GM19468 (cell line): ENCODE measurements at regions not wholly inside any gene's neighbourhood (a gene's known extent, or its start where the extent isn't known, plus 50 kb on each side); places are given as distances from the start of the nearest gene placed in this dataset.
"Not testable (repeated sequence)": the region's sequence is repeated elsewhere in the genome, so short reads cannot be mapped to it uniquely, and the experiment has no call there.

Source experiments
- ATAC-seq: cut with Tn5 transposase; IDR thresholded peaks from one replicate; pipeline ENCODE4 v1.9.1; 2021; ENCODE audit warnings: mild to moderate bottlenecking, moderate library complexity, moderate number of reproducible peaks; ENCODE audit not compliant: unreplicated experiment; ENCODE audit errors: extremely low read depth

- ATAC-seq: no peak
These were observed 179.0 kb downstream of the BCAS1 start for GRCh38 chr20:53891306-53891894.

DNA sequence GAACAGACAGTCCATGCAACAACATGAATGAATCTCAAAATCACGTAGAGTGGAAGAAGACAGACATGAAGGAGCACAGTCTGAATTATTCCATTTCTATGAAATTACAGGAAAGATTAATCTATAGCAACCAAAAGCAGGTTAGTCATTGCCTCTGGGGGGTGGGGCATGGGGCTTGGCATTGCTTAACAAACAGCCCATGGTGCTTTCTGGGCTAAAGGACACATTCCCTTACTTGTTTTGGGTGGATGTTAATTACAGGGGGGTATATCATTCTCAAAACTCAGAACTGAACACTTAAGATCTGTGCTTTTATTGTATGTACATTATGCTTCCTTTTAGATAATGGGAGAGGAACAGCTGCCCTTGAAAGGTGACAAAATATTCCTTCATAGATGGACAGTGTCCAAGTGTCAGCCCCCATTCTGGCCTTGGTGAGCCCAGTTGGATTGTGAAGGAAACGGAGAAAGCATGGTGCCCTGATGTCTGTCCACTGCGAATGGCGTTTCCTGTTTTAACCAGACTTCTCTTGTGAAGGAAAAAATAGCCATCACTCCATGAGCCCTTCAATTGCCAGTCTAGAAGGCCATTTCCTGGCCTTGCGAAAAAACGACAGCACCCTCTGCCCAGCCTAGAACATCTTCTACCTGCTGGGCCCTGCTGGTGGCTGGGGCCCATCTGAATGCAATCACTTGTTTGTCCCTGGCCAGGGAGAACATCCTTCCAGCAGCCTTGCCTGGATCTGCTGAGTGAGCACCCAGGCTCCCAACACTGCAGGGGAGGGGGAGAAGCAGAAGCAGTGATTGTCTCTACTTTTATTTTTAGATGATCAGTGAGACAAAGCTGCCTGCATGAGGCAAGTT is 179.7 kb downstream of the BCAS1 start:
- ATAC-seq: no peak

DNA sequence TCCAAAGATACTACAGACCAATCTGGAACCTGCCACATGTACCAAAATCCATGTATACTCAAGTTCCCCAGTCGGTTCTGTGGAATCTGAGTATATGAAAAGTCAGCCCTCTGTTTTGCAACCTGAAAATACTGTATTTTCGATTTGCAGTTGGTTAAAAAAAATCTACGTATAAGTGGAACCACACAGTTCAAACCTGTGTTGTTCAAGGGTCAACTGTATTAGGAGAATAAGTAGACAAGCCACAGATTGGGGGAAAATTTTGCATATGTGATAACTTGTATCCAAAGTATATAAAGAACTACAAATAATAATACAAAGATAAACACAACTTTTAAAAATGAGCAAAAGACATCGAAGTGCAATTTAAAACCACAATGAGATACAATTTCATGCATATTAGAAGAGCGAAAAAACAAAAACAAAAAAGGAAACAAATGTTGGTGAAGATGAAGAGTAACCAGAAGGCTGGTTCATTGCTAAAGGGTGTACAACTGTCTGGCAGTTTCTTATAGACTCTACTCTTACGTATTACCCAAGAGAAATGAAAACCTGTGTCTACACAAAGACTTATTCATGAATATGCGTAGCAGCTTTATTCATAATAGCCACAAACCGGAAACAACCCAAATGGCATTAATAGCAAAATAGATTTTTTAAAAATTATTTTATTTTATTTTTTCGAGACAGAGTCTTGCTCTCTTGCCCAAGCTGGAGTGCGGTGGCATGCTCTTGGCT is 180.8 kb downstream of the BCAS1 start:
- no peak for ATAC-seq

GRCh38 chr20:53888951-53889350 is 181.4 kb downstream of the BCAS1 start:
- no peak for ATAC-seq

DNA sequence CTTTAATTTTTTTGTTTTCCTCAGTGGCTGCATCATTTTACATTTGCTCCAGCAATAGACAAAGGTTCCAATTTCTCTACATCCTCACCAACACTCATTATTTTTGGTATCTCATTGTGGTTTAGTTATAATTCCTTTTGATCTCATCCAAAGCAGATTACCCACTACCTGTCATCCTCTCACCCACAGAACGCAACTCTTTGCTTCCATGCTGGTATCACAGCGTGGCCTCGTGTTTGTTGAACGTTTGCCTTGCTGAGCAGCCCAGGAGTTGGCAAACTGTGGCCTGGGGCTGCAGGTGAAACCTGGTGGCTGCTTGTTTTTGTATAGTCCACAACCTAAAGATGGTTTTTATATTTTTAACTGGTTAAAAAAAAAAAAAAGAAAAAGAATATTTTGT is 181.9 kb downstream of the BCAS1 start:
- no peak for ATAC-seq

DNA sequence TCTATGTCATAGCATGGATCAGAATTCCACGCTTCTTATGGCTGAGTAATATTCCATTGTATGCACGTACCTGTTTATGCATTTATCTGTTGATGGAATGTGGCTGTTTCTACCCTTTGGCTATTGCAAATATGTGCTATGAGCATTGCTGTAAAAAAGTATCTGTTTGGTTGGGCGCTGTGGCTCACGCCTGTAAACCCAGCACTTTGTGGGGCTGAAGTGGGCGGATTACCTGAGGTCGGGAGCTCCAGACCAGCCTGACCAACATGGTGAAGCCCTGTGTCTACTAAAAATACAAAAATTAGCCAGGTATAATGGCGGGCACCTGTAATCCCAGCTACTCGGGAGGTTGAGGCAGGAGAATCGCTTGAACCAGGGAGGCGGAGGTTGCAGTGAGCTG is 182.4 kb downstream of the BCAS1 start:
- ATAC-seq: no peak

- ATAC-seq: no peak
These were observed 185.4 kb downstream of the BCAS1 start for GRCh38 chr20:53884859-53885541.

- ATAC-seq: no peak
These were observed 187.1 kb downstream of the BCAS1 start for GRCh38 chr20:53883098-53883911.

GRCh38 chr20:53882438-53882986 is 187.9 kb downstream of the BCAS1 start:
- ATAC-seq: not testable (repeated sequence)

- no peak for ATAC-seq
These were observed 189.0 kb downstream of the BCAS1 start for GRCh38 chr20:53881362-53881761.

GRCh38 chr20:53880108-53880641 is 190.2 kb downstream of the BCAS1 start:
- ATAC-seq: no peak

DNA sequence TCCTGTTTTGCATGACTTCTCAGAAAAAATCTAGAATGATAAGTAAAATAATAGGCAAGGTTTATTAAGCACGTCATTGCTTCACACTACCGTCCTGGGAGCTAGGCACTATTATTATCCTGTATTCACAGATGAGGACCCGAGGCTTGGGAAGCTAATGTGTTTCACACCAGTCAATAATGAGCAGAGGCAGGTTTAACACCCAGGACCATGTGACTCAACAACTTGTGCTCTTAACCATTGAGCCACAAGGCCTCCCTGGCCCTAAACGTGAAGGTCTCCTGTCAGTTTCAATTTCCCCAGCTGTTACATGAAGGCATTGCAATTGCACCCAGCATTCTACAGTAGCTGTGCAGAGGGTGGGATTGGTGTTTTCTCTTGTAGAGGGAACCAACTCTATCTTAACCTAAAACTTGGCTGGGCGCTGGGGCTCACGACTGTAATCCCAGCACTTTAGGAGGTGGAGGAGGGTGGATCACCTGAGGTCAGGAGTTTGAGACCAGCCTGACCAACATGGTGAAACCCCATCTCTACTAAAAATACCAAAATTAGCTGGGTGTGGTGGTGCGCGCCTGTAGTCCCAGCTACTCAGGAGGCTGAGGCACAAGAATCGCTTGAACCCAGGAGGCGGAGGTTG is 191.2 kb downstream of the BCAS1 start:
- no peak for ATAC-seq

DNA sequence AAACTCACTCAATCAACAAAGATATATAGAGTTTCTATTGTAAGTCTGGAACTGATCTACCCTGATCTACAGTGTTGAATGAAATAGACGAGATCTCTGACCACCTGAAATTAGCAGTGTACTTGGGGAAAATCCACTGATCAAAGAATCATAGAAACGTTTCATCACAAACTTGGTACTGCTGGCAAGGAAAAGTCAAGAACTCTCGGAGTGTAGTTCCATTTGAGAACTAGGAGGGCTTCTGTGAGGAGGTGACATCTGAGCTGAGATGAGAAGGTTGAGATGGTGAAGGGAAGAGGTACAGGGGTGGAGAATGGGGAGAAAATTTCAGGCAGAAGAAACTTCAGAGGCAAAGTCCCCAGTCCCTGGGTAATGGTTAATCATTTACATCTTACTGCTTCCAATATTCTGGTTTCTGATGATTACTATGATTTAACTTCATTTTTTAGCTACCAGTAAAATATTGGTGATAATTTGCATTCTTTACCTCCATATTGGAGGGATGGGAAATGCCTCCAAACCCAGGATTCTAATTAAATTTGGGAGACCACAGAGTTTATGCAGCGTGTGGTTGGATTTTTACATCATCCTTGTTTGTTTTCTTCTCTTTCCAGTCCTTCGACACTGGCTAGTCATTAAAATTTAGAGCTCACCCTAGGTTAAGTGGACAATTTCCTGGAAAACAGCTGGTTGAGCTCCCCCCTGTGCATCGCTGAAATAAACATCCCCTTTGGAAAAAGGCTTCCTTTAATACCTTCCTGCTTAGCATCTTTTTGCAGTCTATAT is 191.9 kb downstream of the BCAS1 start:
- ATAC-seq: no peak

- no peak for ATAC-seq
These were observed 193.4 kb downstream of the BCAS1 start for GRCh38 chr20:53876956-53877355.

- ATAC-seq: no peak
These were observed 193.9 kb downstream of the BCAS1 start for GRCh38 chr20:53876470-53876869.

GRCh38 chr20:53875452-53875851 is 194.9 kb downstream of the BCAS1 start:
- no peak for ATAC-seq

- no peak for ATAC-seq
These were observed 195.7 kb downstream of the BCAS1 start for GRCh38 chr20:53874706-53875105.

- no peak for ATAC-seq
These were observed 196.3 kb downstream of the BCAS1 start for GRCh38 chr20:53874104-53874503.
